ENCODE measurements at regions not wholly inside any gene's neighbourhood (a gene's known extent, or its start where the extent isn't known, plus 50 kb on each side); places are given as distances from the start of the nearest gene placed in this dataset.

- Mint-ChIP-seq H3K9me3 (peaks cover 4% of the 10 kb centered on the region), H3K27me3 (ENCODE audit: low read depth) (no peaks in the 10 kb centered on the region), H3K4me1 (peaks cover 7% of the 10 kb centered on the region), H3K36me3 (no peaks in the 10 kb centered on the region), H3K27ac (no peak overlapping the region), H3K4me3 (no peak overlapping the region)
- no peak for DNase-seq (ENCODE audit: low spot score in 2 of 2, unreplicated experiment in 2 of 2)
- TF ChIP-seq CTCF (IDR thresholded peaks at IDR 0.05; ENCODE audit: unreplicated experiment) = no peak
These were observed 104.0 kb upstream of the FUT8 start for GRCh38 chr14:65308536-65308935.

GRCh38 chr14:65310568-65310967 is 102.0 kb upstream of the FUT8 start:
- no peak for DNase-seq (ENCODE audit: low spot score in 2 of 2, unreplicated experiment in 2 of 2)
- Mint-ChIP-seq H3K27me3 (ENCODE audit: low read depth) (no peaks in the 10 kb centered on the region), H3K27ac (no peak overlapping the region), H3K9me3 (peaks cover 4% of the 10 kb centered on the region), H3K4me3 (no peak overlapping the region), H3K4me1 (peaks cover 3% of the 10 kb centered on the region), H3K36me3 (no peaks in the 10 kb centered on the region)
- no peak for TF ChIP-seq CTCF (IDR thresholded peaks at IDR 0.05; ENCODE audit: unreplicated experiment)

- TF ChIP-seq CTCF (IDR thresholded peaks at IDR 0.05; ENCODE audit: unreplicated experiment) = no peak
- no peak overlapping the region for H3K4me3 Mint-ChIP-seq
- no peaks in the 10 kb centered on the region for H3K36me3 Mint-ChIP-seq
- peaks cover 4% of the 10 kb centered on the region for H3K9me3 Mint-ChIP-seq
- no peak for DNase-seq (ENCODE audit: low spot score in 2 of 2, unreplicated experiment in 2 of 2)
- no peaks in the 10 kb centered on the region for H3K27me3 Mint-ChIP-seq (ENCODE audit: low read depth)
- H3K4me1 Mint-ChIP-seq = peaks cover 3% of the 10 kb centered on the region
- no peak overlapping the region for H3K27ac Mint-ChIP-seq
These were observed 99.7 kb upstream of the FUT8 start for GRCh38 chr14:65312859-65313258.

- Mint-ChIP-seq H3K4me3 (no peak overlapping the region), H3K36me3 (no peaks in the 10 kb centered on the region), H3K9me3 (no peaks in the 10 kb centered on the region), H3K27ac (peak overlapping the region; percentile 68), H3K4me1 (peaks cover 23% of the 10 kb centered on the region), H3K27me3 (ENCODE audit: low read depth) (no peaks in the 10 kb centered on the region)
- no peak for TF ChIP-seq CTCF (IDR thresholded peaks at IDR 0.05; ENCODE audit: unreplicated experiment)
- DNase-seq (ENCODE audit: low spot score in 2 of 2, unreplicated experiment in 2 of 2) = no peak
These were observed 93.7 kb upstream of the FUT8 start for GRCh38 chr14:65318636-65319506.

DNA sequence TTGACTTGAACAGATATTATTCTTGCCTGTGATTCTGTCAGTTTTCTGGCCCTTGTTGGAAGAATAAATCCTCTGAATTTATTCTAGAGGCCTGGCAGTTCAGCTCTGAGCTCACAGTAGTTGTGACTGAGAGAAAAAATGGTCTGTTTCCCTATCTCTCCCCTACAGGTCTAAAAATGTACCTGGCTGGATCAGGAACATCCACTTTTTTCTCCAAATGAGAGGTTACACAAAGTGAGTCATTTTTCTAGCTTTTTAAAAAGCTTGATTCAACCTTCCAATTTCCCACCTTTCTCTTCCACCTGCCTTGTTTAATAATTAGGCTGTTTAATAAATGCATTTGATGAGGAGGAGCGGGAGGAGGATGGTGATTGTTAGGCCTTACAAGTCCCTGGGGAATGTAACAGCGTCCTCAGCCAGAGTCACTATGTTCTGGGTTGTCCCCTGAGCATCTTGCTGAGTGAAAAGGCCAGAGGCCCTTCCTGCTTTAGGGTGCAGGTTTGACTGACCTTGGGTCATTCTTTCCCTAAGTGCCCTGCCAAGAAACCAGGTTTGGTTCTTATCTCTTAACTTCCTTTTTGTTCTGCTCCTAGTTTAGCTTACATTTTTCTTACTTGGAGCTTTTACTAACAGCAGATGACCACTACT is 91.7 kb upstream of the FUT8 start:
- no peak for TF ChIP-seq CTCF (IDR thresholded peaks at IDR 0.05; ENCODE audit: unreplicated experiment)
- no peak for DNase-seq (ENCODE audit: low spot score in 2 of 2, unreplicated experiment in 2 of 2)
- H3K36me3 Mint-ChIP-seq = no peaks in the 10 kb centered on the region
- H3K9me3 Mint-ChIP-seq = peaks cover 3% of the 10 kb centered on the region
- H3K4me3 Mint-ChIP-seq = no peak overlapping the region
- H3K4me1 Mint-ChIP-seq = peaks cover 23% of the 10 kb centered on the region
- H3K27ac Mint-ChIP-seq = no peak overlapping the region
- H3K27me3 Mint-ChIP-seq (ENCODE audit: low read depth) = no peaks in the 10 kb centered on the region

Data from mesothelial cell of epicardium (in vitro differentiated cells).